ENCODE measurements at regions not wholly inside any gene's neighbourhood (a gene's known extent, or its start where the extent isn't known, plus 50 kb on each side); places are given as distances from the start of the nearest gene placed in this dataset.
A peak's percentile ranks its signal among the peaks of the same experiment; 100 is the strongest.

DNA sequence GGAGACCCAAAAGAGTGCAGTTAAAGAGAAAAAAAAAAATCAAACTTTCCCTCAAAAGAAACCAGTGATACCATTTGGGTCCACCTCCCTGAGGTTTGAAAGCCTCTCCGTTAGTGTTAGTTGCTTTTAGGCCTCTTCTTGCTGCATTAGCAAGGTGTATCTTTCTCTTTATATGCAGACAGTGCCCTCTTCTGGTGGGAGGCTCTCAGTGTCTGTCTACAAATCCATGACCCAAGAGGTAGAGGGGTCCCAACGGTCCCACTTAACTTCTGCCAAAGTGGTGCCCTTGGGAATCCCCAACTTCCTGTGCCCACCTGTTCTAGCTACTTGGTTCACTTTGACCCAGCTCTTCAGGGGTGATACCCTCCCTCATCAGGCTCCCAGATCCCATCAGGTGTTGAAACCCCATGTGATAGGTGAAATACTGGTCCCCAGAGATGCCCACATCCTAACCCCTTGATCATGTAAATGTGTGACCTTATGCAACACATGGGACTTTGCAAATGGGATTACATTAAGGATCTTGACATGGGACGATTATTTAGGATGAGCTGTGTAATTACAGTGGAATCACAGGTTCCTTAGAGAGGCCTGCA, 63.7 kb upstream of the CD99 start:
- Mint-ChIP-seq H3K36me3 (ENCODE audit: low read depth) (peaks cover 85% of the 10 kb centered on the region), H3K27me3 (no peaks in the 10 kb centered on the region), H3K9me3 (peaks cover 39% of the 10 kb centered on the region), H3K27ac (peak overlapping the region; percentile 91), H3K4me3 (no peak overlapping the region), H3K4me1 (ENCODE audit: low read depth) (peaks cover 48% of the 10 kb centered on the region)
- DNase-seq (peak; percentile 76), ATAC-seq (peak; percentile 76)
- TF ChIP-seq, protein P1, sequence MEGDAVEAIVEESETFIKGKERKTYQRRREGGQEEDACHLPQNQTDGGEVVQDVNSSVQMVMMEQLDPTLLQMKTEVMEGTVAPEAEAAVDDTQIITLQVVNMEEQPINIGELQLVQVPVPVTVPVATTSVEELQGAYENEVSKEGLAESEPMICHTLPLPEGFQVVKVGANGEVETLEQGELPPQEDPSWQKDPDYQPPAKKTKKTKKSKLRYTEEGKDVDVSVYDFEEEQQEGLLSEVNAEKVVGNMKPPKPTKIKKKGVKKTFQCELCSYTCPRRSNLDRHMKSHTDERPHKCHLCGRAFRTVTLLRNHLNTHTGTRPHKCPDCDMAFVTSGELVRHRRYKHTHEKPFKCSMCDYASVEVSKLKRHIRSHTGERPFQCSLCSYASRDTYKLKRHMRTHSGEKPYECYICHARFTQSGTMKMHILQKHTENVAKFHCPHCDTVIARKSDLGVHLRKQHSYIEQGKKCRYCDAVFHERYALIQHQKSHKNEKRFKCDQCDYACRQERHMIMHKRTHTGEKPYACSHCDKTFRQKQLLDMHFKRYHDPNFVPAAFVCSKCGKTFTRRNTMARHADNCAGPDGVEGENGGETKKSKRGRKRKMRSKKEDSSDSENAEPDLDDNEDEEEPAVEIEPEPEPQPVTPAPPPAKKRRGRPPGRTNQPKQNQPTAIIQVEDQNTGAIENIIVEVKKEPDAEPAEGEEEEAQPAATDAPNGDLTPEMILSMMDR (IDR thresholded peaks at IDR 0.05) = peak; percentile 75
- CTCF ChIA-PET = no interaction called here
- intact Hi-C loops (cut with micrococcal nuclease) = loop anchor here (10.0 kb wide), 1 partner anchor 973 kb away; no protein-coding TSS in a partner anchor
- POLR2A ChIA-PET = no interaction called here

GRCh38 chrX:2626750-2627149, 64.3 kb upstream of the CD99 start:
- CTCF ChIA-PET = no interaction called here
- intact Hi-C loops (cut with micrococcal nuclease) = loop anchor here (10.0 kb wide), 1 partner anchor 972 kb away; no protein-coding TSS in a partner anchor
- ATAC-seq (no peak), DNase-seq (no peak)
- POLR2A ChIA-PET = no interaction called here
- H3K4me1 Mint-ChIP-seq (ENCODE audit: low read depth) = peaks cover 43% of the 10 kb centered on the region
- H3K27me3 Mint-ChIP-seq = no peaks in the 10 kb centered on the region
- peaks cover 33% of the 10 kb centered on the region for H3K9me3 Mint-ChIP-seq
- H3K4me3 Mint-ChIP-seq = no peak overlapping the region
- no peak overlapping the region for H3K27ac Mint-ChIP-seq
- TF ChIP-seq, protein P1 (IDR thresholded peaks at IDR 0.05) = no peak
- H3K36me3 Mint-ChIP-seq (ENCODE audit: low read depth) = peaks cover 82% of the 10 kb centered on the region

- H3K27ac Mint-ChIP-seq = no peak overlapping the region
- no peaks in the 10 kb centered on the region for H3K9me3 Mint-ChIP-seq
- TF ChIP-seq, protein P1 (IDR thresholded peaks at IDR 0.05) = no peak
- no peak overlapping the region for H3K4me3 Mint-ChIP-seq
- CTCF ChIA-PET = no interaction called here
- peaks cover 10% of the 10 kb centered on the region for H3K4me1 Mint-ChIP-seq (ENCODE audit: low read depth)
- H3K27me3 Mint-ChIP-seq = no peaks in the 10 kb centered on the region
- DNase-seq = no peak
- POLR2A ChIA-PET = no interaction called here
- intact Hi-C loops (cut with micrococcal nuclease) = loop anchor here (10.0 kb wide), 1 partner anchor 966 kb away; no protein-coding TSS in a partner anchor
- peaks cover 67% of the 10 kb centered on the region for H3K36me3 Mint-ChIP-seq (ENCODE audit: low read depth)
- ATAC-seq = no peak
Measured at GRCh38 chrX:2620576-2620975, 70.5 kb upstream of the CD99 start.

GRCh38 chrX:2618516-2618915, 72.6 kb upstream of the CD99 start:
- Mint-ChIP-seq H3K27me3 (no peaks in the 10 kb centered on the region), H3K4me3 (no peak overlapping the region), H3K27ac (no peak overlapping the region), H3K9me3 (no peaks in the 10 kb centered on the region), H3K36me3 (ENCODE audit: low read depth) (peaks cover 76% of the 10 kb centered on the region), H3K4me1 (ENCODE audit: low read depth) (peaks cover 23% of the 10 kb centered on the region)
- ATAC-seq (no peak), DNase-seq (no peak)
- intact Hi-C loops (cut with micrococcal nuclease) = no loop called here
- POLR2A ChIA-PET = no interaction called here
- TF ChIP-seq, protein P1 (IDR thresholded peaks at IDR 0.05) = no peak
- CTCF ChIA-PET = no interaction called here

DNA sequence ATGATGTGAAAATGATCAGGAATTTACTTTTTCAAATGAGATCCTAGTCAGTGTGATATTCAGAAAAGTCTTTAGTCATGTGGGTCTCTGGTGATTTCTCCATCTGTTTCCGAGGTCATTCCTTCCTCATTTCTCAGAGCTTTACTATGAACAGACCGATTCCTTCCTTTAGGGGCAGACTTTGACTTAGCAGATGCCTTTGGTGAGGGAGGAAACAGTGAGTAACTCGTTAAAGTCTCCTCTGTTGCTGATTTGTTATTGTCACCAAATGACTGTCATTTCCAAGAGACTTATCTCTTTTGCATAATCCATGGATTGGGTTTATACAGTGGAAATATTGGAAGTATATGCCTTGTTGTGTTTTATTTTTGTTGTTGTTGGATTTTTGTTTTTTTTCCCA, 76.2 kb upstream of the CD99 start:
- Mint-ChIP-seq H3K36me3 (ENCODE audit: low read depth) (peaks cover 78% of the 10 kb centered on the region), H3K27ac (peak overlapping the region; percentile 55), H3K27me3 (no peaks in the 10 kb centered on the region), H3K4me1 (ENCODE audit: low read depth) (peaks cover 43% of the 10 kb centered on the region), H3K9me3 (no peaks in the 10 kb centered on the region), H3K4me3 (no peak overlapping the region)
- no peak for DNase-seq
- CTCF ChIA-PET = no interaction called here
- POLR2A ChIA-PET = no interaction called here
- intact Hi-C loops (cut with micrococcal nuclease) = no loop called here
- ATAC-seq = peak; percentile 73
- TF ChIP-seq, protein P1 (IDR thresholded peaks at IDR 0.05) = no peak

All from activated CD8-positive, alpha-beta T cell treated with anti-CD3 and anti-CD28 coated beads for 36 hours (primary cell).